ENCODE measurements at regions not wholly inside any gene's neighbourhood (a gene's known extent, or its start where the extent isn't known, plus 50 kb on each side); places are given as distances from the start of the nearest gene placed in this dataset.

DNA sequence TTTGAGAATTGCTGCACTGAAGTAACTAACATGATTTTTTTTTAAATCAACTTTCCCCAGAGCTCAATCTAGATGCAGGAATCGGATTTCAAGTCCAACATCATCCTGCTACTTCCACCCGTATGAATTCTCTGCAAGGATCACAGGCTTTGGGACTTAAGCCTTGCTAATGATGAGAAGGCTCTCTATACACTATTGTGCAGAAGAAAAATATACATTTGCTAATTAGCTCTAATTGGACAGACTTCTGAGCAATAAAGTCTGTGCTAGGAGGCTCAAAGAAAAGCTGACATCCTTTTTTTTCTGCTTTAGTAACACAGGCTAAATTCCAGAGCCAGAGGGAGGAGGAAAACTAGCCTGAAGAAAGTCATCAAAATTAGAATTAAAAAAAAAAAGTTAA lies 433.6 kb downstream of the PMP22 start:
- no peak for TF ChIP-seq EGR1 (IDR thresholded peaks at IDR 0.05)
- no peak for TF ChIP-seq RAD21 (IDR thresholded peaks at IDR 0.05; ENCODE audit: low read depth)
- TF ChIP-seq, protein P1, sequence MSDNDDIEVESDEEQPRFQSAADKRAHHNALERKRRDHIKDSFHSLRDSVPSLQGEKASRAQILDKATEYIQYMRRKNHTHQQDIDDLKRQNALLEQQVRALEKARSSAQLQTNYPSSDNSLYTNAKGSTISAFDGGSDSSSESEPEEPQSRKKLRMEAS (IDR thresholded peaks at IDR 0.05) = no peak
- TF ChIP-seq NFIC (IDR thresholded peaks at IDR 0.05) = no peak
- TF ChIP-seq TAF1 (IDR thresholded peaks at IDR 0.05; ENCODE audit: low read depth) = no peak
- TF ChIP-seq FOXM1 (IDR thresholded peaks at IDR 0.05; ENCODE audit: borderline replicate concordance, low read depth) = no peak
- TF ChIP-seq ZBTB7A (IDR thresholded peaks at IDR 0.05; ENCODE audit: low read depth) = no peak
- TF ChIP-seq TCF12 (IDR thresholded peaks at IDR 0.05; ENCODE audit: low read depth) = no peak
- TF ChIP-seq TEAD4 (IDR thresholded peaks at IDR 0.05) = no peak
- no peak for TF ChIP-seq YY1 (IDR thresholded peaks at IDR 0.05; ENCODE audit: low read depth)

- TF ChIP-seq, protein P1 (IDR thresholded peaks at IDR 0.05) = no peak
- no peak for TF ChIP-seq YY1 (IDR thresholded peaks at IDR 0.05; ENCODE audit: low read depth)
- no peak for TF ChIP-seq CEBPB (IDR thresholded peaks at IDR 0.05)
- TF ChIP-seq RAD21 (IDR thresholded peaks at IDR 0.05; ENCODE audit: low read depth) = no peak
- TF ChIP-seq FOXM1 (IDR thresholded peaks at IDR 0.05; ENCODE audit: borderline replicate concordance, low read depth) = no peak
- TF ChIP-seq ZBTB7A (IDR thresholded peaks at IDR 0.05; ENCODE audit: low read depth) = no peak
- TF ChIP-seq TAF1 (IDR thresholded peaks at IDR 0.05; ENCODE audit: low read depth) = no peak
- TF ChIP-seq USF1 (IDR thresholded peaks at IDR 0.05) = no peak
- TF ChIP-seq EGR1 (IDR thresholded peaks at IDR 0.05) = no peak
- no peak for TF ChIP-seq CREB1 (IDR thresholded peaks at IDR 0.05; ENCODE audit: low read depth)
- TF ChIP-seq TEAD4 (IDR thresholded peaks at IDR 0.05) = no peak
Observed at GRCh38 chr17:14827396-14827919, 437.7 kb downstream of the PMP22 start.

DNA sequence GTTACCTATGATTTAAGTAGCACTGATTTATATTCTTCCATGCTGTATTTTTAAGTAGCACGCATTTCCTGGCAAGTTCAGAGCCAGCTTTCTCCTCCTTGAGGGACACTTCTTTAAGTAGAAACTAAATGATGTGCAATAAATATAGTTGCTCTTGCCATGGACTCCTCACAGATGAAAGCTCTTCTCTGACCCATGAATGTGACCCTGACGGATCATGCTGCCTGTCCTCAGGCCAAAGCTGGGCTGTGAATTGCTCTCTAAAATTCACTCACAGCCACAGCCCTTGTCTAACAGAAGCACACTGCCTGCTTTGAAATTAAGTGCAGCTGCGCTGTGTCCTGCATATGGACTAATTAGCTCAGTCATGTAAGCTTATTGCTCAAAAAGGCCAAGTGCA lies 438.8 kb downstream of the PMP22 start:
- TF ChIP-seq YY1 (IDR thresholded peaks at IDR 0.05; ENCODE audit: low read depth) (no peak), USF1 (IDR thresholded peaks at IDR 0.05) (no peak)

DNA sequence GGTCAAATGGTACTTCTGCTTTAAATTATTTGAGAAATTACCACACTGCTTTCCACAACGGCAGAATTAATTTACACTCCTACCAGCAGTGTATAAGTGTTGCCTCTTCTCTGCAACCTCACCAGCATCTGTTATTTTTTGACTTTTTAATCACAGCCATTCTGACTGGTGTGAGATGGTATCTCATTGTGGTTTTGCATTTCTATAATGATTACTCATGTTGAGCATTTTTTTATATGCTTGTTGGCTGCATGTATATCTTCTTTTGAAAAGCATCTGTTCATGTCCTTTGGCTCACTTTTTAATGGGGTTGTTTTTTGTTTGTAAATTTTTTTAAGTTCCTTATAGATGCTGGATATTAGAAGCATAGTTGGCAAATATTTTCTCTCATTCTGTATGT lies 446.7 kb downstream of the PMP22 start:
- TF ChIP-seq EGR1 (IDR thresholded peaks at IDR 0.05) (no peak), YY1 (IDR thresholded peaks at IDR 0.05; ENCODE audit: low read depth) (no peak), TCF12 (IDR thresholded peaks at IDR 0.05; ENCODE audit: low read depth) (no peak), CREB1 (IDR thresholded peaks at IDR 0.05; ENCODE audit: low read depth) (no peak)
- TF ChIP-seq, protein P1 (IDR thresholded peaks at IDR 0.05) = no peak

GRCh38 chr17:14815079-14815478 lies 450.0 kb downstream of the PMP22 start:
- TF ChIP-seq FOXM1 (IDR thresholded peaks at IDR 0.05; ENCODE audit: borderline replicate concordance, low read depth) = no peak
- TF ChIP-seq EGR1 (IDR thresholded peaks at IDR 0.05) = no peak
- no peak for TF ChIP-seq TCF12 (IDR thresholded peaks at IDR 0.05; ENCODE audit: low read depth)
- no peak for TF ChIP-seq NFIC (IDR thresholded peaks at IDR 0.05)
- no peak for TF ChIP-seq RAD21 (IDR thresholded peaks at IDR 0.05; ENCODE audit: low read depth)
- TF ChIP-seq CREB1 (IDR thresholded peaks at IDR 0.05; ENCODE audit: low read depth) = no peak
- no peak for TF ChIP-seq ZBTB7A (IDR thresholded peaks at IDR 0.05; ENCODE audit: low read depth)
- TF ChIP-seq EP300 (IDR thresholded peaks at IDR 0.05; ENCODE audit: borderline replicate concordance) = no peak
- no peak for TF ChIP-seq TEAD4 (IDR thresholded peaks at IDR 0.05)
- no peak for TF ChIP-seq YY1 (IDR thresholded peaks at IDR 0.05; ENCODE audit: low read depth)
- TF ChIP-seq REST (IDR thresholded peaks at IDR 0.05; ENCODE audit: low read depth) = no peak
- no peak for TF ChIP-seq USF1 (IDR thresholded peaks at IDR 0.05)
- no peak for TF ChIP-seq CEBPB (IDR thresholded peaks at IDR 0.05)
- no peak for TF ChIP-seq TAF1 (IDR thresholded peaks at IDR 0.05; ENCODE audit: low read depth)
- TF ChIP-seq, protein P1 (IDR thresholded peaks at IDR 0.05) = no peak

- TF ChIP-seq TCF12 (IDR thresholded peaks at IDR 0.05; ENCODE audit: low read depth) (no peak), NFIC (IDR thresholded peaks at IDR 0.05) (no peak), TAF1 (IDR thresholded peaks at IDR 0.05; ENCODE audit: low read depth) (no peak), ZBTB7A (IDR thresholded peaks at IDR 0.05; ENCODE audit: low read depth) (no peak), RAD21 (IDR thresholded peaks at IDR 0.05; ENCODE audit: low read depth) (no peak), CREB1 (IDR thresholded peaks at IDR 0.05; ENCODE audit: low read depth) (no peak), TEAD4 (IDR thresholded peaks at IDR 0.05) (no peak), EGR1 (IDR thresholded peaks at IDR 0.05) (no peak), EP300 (IDR thresholded peaks at IDR 0.05; ENCODE audit: borderline replicate concordance) (no peak), CEBPB (IDR thresholded peaks at IDR 0.05) (no peak), REST (IDR thresholded peaks at IDR 0.05; ENCODE audit: low read depth) (no peak), FOXM1 (IDR thresholded peaks at IDR 0.05; ENCODE audit: borderline replicate concordance, low read depth) (no peak), USF1 (IDR thresholded peaks at IDR 0.05) (no peak)
- TF ChIP-seq, protein P1 (IDR thresholded peaks at IDR 0.05) = no peak
Observed at GRCh38 chr17:14813649-14814370, 451.3 kb downstream of the PMP22 start.

Data from Ishikawa (cell line).